ENCODE measurements at regions not wholly inside any gene's neighbourhood (a gene's known extent, or its start where the extent isn't known, plus 50 kb on each side); places are given as distances from the start of the nearest gene placed in this dataset.

DNA sequence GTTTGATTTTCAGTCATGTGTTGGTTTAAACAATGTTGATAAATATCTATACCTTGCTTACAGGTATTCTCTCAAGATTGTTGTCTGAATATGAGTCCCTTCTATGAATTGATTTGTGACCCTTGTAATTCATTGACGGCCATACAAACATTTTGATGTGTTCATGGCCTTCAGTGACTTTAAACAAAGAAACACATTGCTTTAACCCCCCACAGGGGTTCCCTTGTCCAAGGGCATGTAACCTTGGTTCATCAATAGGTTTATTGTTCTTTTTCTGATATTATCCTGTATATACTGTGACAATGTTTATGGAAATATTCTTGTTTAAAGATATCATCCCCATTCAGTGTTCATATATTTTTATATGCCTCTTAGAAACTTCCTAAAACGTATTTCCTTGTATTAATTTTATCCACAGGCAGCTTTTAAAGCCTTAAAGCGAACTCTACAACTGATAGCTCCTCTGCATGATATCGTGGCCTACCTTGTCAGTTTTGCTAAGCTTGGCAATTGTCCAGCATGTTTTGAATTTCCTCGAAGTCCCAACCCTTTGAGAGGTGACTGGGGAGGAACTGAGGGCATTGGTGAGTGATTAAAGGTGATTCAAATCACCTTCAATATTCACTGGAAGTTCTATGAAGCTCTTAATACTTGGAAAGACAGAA is 87.0 kb downstream of the CD164 start:
- no peak for DNase-seq (ENCODE audit: low read depth)

DNA sequence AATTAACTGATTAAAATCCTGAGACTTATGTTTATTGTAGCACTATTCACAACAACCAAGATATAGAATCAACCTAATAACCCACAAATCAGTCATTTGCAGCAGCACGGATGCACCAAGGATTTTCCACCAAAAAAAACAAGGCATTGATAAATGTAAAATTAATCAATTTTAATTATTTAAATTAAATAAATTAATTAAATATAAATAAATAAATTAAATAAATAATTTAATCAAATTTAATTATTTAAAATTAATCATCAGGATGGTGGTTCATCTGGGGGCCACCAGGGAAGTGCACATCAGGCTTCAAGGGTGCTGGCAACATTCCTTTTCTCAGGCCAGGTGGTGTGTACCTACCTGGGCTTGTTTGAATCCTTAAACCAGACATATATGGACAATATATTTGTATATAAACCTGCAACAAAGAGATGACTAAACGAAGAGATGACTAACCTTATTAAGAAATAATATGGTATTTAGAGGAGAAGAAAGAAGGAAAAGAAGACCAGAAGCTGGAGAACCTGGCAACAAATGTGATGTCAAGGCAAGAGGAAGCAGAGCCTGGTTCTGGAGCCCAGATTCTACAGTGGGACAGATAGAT is 89.2 kb downstream of the CD164 start:
- DNase-seq (ENCODE audit: low read depth): no peak

DNA sequence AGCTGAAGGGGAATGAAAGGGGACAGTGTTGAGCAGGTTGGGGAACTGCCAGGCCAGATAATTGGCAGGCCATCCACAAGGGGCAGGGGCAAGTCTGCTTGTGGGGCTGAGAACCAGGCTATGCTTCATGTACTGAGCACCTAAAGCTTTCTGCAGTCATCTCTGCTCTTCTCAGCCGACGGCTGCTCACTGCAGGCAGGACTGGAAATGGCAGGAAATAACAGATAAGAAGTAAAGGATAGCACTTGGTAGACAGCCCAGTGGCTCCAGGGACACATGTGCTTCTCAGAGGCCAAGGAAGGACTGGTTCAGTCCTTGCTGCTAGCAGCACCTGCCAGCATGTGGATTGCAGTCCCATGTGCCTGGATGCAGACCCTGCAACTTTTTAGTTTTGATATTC is 89.8 kb downstream of the CD164 start:
- DNase-seq (ENCODE audit: low read depth): no peak

DNA sequence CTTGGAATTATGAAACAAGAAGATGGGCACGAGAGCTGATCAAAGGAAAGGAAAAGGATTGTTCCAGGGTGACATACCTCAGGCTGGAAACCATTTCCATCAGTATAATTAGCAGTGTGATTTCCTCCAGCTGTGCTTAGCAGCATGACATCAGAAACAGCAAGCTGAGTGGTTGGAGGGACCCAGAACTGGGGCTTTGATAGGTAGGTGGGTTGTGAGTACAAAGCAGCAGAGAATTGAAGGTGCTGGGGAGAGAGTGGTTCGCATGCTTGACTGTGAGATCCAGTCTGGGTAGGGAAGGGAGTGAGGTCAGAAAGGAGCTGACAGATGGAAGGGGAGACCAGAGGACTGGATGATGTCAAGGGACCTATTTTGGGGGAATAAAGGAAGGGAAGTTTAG is 90.4 kb downstream of the CD164 start:
- no peak for DNase-seq (ENCODE audit: low read depth)

DNA sequence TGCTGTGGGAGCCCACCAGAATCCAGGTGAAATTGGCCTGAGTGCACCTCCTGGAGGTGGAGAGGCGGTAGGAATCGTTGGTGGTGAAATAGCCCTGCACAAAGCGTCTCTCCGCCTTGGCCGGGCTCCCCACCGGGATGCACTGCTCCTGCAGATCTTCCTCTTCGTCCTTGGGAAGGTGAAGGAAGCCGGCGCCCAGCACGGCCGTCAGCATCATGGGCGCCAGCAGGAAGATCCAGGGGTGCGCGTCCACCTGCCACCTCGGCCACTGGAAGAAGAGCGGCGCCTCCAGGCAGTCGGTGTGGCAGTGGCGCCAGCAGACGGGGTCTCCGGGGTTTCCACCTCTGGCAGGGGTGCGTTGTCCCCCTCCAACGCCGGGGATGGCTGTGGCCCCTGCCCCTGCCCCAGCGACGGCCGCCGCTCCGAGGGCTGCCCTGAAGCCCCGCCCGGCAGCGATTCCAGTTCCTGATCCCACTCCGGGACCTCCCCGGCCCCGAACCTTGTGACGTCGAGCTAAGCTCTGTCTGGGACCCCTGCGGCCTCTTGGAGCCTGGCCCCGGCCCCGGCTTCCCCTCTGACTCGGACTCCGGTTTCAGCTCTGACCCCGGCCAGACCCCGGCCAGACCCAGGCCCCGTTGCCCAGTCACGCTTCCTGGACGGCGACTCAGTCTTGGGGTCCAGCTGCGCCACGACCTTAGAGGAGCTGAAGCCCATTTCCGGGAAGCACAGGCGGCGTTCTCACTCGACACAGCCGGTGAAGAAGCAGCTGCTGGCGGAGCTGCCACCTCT is 91.9 kb downstream of the CD164 start:
- DNase-seq (ENCODE audit: low read depth): no peak

DNA sequence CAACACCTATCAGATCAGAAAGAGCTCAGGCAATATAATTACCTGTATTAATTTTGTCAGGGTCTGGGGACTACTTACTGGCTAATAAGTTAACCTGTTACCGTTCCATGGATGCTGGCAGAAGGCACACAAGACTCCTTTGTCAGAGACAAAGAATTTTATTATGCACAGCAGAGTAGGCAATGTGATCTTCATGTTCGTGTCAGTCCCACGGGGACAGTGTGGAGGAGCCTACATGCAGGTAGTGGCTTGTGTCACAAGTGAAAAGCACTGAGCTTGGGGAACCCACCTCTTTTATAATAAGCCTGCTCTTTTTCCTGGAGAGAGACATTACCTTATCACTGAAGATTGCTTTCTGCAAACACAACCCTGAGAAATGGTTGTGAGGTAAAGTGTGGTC is 96.9 kb downstream of the CD164 start:
- no peak for DNase-seq (ENCODE audit: low read depth)

DNA sequence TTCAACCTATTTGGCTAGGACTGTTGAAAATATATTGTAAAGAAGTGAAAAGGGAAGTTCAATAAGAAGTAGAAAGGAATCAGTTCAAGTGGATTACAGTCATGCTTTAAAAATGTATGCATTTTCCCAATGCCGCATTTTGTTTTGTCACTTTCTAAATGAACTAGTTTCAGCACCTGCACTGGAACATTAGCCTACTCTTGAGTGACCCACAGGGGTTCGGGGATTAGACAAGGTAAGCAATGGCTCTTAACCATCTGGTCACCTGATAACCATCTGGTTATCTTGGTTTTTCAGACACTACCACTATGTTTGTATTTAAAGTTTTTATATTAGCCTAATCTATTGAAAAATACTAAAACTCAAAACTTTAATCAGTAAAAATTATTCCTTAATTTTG is 97.6 kb downstream of the CD164 start:
- no peak for DNase-seq (ENCODE audit: low read depth)

DNA sequence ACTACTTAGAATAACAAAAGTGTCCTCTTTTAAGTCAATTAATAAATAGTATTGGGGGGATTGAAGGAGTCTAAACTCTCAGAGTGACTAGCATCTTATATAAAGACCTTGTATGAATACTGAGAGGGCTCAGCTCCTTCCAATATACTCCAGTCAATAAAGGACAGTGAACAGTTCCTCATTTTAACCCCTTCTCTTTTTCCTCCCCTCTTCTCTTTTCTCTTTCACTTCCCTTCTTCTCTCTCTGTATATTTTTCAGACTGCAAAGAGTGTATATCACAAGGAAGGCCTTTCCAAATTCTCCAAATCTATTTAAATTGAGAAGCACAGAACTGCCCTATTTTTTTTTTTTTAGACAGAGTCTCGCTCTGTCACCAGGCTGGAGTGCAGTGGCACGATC is 99.5 kb downstream of the CD164 start:
- no peak for DNase-seq (ENCODE audit: low read depth)

DNA sequence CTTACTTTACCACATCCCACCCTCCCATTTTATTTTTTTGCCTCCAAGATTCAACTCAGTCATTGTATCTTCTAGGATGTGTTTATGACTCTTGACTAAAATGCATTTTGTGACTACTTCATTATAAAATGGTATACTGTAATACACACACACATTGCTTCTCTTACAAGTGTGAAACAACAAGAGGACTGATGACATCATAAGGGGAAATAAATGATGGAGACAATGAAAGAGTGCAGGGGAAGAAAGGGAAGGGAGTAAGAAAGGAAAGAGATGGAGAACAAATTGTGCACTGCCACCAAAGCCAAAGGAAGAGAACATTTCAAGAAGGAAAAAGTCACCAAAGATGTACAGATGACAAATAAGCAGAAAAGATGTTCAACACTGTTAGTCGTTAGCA is 102.6 kb downstream of the CD164 start:
- DNase-seq (ENCODE audit: low read depth): no peak

DNA sequence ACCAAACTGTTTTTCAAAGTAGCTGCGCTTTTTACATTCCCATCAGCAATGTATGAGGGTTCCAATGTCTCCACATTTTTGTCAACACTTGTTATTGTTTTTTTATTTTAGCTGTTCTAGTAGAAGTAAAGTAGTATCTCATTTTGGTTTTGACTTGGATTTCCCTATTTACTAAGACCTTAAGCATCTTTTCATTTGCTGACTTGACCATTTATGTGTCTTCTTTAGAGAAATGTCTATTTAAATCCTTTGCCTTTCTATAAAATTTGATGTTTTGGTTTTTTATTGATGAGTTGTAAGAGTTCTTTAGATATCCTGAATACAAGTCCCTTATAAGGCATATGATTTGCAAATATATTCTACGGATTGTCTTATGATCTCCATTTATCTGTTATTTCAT is 110.6 kb downstream of the CD164 start:
- DNase-seq (ENCODE audit: low read depth): no peak

DNA sequence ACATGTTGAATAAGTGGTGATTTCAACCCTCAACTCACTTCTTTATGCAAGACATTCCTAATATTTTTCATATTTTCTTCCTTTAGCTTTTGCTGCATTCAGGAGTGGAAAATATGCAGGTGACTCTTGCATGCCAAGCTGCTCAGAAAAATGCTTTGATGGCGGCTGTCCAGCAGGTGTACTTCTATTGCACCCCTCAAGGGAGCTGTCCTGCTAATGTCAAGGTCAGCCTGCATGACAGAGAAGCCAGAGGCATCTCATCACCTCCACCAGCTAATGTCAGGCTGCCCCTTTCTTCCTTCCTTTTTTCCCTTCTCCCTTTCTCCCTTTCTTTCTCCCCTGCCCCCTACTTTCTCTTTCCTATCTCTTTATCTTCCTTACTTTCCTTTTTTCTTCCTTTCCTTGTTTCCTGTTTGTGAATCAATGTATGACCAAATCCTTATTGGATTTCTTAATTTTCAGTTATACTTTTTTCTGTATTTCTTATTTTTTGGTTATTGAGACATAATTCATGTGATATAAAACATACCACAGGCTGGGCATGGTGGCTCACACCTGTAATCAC is 112.2 kb downstream of the CD164 start:
- no peak for DNase-seq (ENCODE audit: low read depth)

DNA sequence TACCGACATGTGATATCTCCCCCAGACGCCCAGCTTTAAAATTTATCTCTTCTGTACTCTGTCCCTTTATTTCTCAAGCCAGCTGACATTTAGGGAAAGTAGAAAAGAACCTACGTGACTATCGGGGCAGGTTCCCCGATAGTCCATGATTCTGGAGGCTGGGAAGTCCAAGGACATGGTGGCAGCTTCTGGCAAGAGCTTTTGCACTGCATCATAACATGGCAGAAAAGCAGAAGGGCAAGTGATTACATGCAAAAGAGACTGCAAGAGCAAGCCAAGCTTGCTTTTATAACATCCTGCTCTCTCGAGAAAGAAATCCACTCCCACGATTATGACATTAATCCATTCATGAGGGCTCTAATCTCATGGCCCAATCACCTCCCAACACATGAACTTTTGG is 113.2 kb downstream of the CD164 start:
- DNase-seq (ENCODE audit: low read depth): no peak

DNA sequence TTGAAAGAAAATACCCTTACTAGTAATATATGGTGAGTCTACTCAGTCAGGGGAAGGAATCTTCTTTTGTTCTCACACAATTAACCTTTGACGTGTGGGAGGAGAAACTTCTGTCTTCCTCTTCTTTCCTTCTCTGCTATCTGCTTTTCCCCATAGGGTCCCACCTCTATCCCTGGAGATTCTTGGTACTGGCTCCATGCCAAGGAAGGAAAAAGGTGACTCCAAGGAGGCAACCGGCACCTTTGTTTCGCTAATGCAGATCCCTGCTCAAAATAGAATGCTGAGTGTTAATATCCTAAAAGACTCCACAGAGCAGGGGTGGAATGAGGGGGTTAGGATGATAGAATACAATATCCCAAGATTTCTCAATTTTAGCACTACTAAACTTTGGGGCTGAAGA is 116.7 kb downstream of the CD164 start:
- DNase-seq (ENCODE audit: low read depth): no peak

DNA sequence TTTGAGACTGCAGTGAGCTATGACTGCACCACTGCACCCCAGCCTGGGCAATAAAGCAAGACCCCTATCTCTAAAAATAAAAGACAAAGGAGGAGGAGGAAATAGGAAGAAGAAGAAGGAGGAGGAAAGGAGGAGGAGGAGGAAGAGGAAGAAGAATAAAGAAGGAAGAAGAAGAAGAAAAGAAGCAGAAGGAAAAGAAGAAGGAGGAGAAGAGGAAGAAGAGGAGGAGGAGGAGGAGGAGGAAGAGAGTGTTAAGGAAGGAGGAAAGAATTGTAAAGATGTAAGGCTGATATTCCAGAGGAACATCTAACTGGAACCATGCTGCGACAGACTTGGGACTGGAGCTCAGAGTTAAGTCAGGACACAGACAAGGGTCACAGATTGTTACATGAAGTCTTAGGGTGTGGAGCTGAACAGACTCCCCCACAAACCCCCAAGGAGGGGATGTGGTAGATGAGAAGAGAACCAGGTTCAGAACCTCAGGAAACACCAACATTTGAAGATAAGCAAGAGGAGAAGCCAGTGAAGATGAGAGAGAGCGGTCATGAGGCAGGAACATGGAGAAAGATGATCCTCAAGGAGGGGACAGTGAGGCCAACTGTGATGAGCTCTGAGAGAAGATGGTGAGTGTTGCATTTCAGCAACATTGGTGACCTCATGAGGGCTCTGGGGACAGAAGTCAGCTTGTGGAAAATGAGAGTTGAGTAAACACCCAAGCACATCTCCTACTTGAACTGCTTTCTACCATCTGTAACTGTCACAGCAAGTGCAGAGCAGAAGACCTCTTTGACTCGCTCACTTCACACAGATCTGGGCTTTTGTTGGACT is 118.2 kb downstream of the CD164 start:
- no peak for DNase-seq (ENCODE audit: low read depth)

DNA sequence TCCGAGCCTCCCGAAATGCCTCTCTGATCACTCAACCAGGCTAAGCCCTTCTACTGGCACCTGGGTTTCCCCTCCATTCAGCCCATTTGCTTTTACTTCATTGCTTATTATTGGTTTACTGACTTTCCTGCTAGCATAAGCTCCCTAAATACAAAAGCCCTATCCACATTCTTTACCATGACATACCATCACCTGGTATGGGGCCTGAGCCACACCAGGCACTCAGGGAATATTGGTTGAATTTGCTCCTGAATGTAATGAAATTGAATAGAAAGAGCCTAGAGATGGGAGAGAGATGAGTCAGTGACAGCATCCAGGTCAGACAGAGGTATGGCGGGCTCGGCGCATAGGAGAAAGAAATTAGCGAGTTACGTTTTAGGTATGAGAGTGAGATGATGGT is 120.0 kb downstream of the CD164 start:
- DNase-seq (ENCODE audit: low read depth): no peak

DNA sequence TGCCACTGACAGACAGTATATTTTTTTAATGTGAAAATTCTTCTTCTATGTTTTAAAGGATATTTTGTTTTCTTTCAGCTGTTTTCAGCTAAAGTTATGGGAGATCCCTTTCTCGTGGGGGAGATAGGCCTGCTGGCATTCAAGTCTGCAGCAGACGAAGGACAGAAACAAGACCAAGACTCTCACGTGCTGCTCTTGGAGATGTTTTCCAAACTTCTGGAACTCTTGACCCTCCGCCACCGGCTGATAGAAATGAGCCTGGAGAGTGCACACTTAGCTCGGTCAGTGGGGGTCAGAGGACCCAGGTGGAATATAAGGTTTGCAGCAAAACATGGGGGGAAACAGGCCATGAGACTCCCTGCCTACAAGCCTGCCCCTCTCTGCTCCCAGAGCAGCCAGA is 120.5 kb downstream of the CD164 start:
- no peak for DNase-seq (ENCODE audit: low read depth)

DNA sequence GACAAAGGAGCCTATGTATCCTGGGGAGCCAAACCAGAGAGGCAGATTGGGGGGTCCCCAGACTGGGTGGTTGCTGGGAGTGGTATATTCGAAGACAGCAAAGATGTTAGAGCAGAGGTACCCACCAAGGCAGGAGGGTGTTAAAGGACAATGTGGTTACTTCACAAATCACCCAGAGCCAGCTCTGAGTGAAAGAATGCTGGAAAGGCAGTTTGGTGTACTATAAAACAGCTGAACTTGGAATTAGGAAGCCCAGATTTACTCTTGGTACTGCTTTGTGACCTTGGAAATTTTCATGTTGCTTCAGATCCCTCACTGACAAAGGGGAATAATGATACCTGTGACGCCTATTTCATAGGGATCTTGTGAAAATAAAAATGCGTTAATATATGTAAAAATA is 121.6 kb downstream of the CD164 start:
- peak; percentile 62 for DNase-seq (ENCODE audit: low read depth)

DNA sequence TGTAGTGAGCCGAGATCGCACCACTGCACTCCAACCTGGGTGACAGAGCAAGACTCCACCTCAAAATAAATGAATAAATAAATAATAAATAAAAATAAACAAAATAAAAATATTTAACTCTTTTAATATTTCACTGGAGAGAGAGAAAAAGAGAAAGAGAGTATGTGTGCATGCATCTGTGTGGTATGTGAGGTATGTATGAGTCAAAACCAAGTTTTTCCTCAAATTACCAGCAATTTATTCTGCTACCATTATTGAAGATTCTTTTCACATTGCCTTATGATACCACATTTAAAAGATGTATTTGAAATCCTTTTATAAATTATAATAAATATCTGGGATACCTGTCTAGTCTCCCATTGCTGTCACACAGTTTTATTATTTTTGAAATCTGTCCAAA is 122.1 kb downstream of the CD164 start:
- peak; percentile 62 for DNase-seq (ENCODE audit: low read depth)

DNA sequence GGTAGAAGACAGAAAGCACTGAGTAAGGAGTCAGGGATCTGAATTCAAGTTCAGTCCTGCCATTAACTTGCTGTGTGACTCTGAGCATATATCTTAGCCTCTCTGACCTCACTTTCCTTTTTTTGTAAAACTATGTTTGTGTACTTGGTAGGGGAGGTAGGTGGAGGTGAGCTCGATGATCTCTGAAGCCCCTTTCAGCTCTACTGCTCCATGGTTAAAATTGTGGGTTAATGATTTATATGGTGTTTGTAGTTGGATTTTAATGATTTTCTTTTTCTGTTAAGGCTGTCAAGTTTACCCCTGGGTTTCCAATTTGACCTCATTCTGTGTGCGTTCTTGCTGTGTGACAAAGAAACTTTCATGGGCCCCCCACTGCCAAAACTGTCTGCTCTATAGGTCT is 124.1 kb downstream of the CD164 start:
- DNase-seq (ENCODE audit: low read depth): no peak

DNA sequence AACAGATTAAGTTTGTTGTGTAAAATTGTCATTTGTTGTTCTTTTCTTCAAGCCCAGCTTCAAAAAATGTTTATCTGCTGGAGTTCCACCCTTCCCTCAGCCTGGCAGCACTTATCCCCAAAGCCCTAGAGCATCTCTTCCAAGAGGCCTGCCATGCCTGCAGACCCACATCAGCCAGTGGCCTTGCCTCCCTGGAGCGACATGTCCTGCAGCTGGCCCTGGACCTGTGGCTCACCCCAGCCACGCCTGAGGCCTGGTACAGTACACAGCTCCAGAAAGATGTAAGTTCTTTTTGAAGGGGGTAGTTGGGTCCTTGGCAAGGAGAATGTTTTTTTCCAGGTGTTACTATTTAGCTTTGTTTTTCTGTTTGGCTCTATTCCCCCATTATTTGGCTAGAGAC is 124.8 kb downstream of the CD164 start:
- no peak for DNase-seq (ENCODE audit: low read depth)

DNA sequence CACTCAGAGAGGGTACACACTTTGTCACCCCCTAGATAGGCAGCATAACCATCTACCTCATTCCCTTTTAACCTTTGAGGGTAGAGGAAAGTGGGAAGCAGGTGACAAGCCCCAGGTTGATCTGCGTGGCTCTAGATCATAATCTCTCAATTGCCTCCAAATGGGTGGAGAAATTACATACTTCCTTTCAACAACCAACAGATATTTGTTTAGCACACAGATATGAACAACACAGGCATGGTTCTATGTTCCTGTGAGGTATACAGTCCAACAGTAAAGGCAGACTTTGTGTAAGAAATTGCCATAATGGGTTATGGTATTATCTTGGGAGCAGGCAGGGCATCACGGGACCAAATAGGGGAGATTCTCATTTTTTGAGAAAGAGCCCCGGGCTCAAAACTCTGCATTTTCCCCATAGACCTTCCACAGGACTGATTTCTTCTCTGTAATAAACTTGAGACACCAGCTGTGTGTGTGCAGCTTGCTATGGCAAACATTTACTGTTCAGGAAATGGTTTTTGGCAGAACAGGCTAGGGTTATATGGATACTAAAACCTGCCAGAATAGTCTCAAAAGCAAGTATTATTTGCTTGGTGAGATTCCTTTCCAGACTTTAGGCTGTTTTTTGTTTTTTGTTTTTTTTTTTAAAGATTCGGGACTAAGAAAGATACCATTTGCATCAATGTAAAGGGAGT is 126.2 kb downstream of the CD164 start:
- DNase-seq (ENCODE audit: low read depth): no peak

Measured in LHCN-M2 (cell line).